ENCODE measurements at regions not wholly inside any gene's neighbourhood (a gene's known extent, or its start where the extent isn't known, plus 50 kb on each side); places are given as distances from the start of the nearest gene placed in this dataset.

- TF ChIP-seq, protein P1, sequence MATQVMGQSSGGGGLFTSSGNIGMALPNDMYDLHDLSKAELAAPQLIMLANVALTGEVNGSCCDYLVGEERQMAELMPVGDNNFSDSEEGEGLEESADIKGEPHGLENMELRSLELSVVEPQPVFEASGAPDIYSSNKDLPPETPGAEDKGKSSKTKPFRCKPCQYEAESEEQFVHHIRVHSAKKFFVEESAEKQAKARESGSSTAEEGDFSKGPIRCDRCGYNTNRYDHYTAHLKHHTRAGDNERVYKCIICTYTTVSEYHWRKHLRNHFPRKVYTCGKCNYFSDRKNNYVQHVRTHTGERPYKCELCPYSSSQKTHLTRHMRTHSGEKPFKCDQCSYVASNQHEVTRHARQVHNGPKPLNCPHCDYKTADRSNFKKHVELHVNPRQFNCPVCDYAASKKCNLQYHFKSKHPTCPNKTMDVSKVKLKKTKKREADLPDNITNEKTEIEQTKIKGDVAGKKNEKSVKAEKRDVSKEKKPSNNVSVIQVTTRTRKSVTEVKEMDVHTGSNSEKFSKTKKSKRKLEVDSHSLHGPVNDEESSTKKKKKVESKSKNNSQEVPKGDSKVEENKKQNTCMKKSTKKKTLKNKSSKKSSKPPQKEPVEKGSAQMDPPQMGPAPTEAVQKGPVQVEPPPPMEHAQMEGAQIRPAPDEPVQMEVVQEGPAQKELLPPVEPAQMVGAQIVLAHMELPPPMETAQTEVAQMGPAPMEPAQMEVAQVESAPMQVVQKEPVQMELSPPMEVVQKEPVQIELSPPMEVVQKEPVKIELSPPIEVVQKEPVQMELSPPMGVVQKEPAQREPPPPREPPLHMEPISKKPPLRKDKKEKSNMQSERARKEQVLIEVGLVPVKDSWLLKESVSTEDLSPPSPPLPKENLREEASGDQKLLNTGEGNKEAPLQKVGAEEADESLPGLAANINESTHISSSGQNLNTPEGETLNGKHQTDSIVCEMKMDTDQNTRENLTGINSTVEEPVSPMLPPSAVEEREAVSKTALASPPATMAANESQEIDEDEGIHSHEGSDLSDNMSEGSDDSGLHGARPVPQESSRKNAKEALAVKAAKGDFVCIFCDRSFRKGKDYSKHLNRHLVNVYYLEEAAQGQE (IDR thresholded peaks at IDR 0.05; ENCODE audit: borderline replicate concordance): no peak
- TF ChIP-seq, protein P1 (CRISPR knock-in tag; IDR thresholded peaks at IDR 0.05; ENCODE audit: low read depth): no peak
- TF ChIP-seq ZBTB7A (IDR thresholded peaks at IDR 0.05; ENCODE audit: borderline replicate concordance, control insufficient read depth, low read depth, low read length): no peak
- TF ChIP-seq, protein P2, sequence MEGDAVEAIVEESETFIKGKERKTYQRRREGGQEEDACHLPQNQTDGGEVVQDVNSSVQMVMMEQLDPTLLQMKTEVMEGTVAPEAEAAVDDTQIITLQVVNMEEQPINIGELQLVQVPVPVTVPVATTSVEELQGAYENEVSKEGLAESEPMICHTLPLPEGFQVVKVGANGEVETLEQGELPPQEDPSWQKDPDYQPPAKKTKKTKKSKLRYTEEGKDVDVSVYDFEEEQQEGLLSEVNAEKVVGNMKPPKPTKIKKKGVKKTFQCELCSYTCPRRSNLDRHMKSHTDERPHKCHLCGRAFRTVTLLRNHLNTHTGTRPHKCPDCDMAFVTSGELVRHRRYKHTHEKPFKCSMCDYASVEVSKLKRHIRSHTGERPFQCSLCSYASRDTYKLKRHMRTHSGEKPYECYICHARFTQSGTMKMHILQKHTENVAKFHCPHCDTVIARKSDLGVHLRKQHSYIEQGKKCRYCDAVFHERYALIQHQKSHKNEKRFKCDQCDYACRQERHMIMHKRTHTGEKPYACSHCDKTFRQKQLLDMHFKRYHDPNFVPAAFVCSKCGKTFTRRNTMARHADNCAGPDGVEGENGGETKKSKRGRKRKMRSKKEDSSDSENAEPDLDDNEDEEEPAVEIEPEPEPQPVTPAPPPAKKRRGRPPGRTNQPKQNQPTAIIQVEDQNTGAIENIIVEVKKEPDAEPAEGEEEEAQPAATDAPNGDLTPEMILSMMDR (IDR thresholded peaks at IDR 0.05 in 2 of 3, conservative IDR thresholded peaks at IDR 0.05 in 1 of 3; ENCODE audit: insufficient read depth in 2 of 3, low read depth in 1 of 3, low read length in 3 of 3): no peak
- TF ChIP-seq CBFA2T3 (IDR thresholded peaks at IDR 0.05): no peak
- no peak for TF ChIP-seq EZH2 (IDR thresholded peaks at IDR 0.05; ENCODE audit: borderline replicate concordance, low read depth, low read length)
- TF ChIP-seq GABPB2 (CRISPR knock-in tag; conservative IDR thresholded peaks at IDR 0.05): no peak
- TF ChIP-seq TCF3 (CRISPR knock-in tag; IDR thresholded peaks at IDR 0.05): no peak
- TF ChIP-seq CSDE1 (IDR thresholded peaks at IDR 0.05): no peak
Measured at GRCh38 chr6:95448208-95448607, 129.1 kb upstream of the MANEA start.
